Pancreas (tissue), 10 donors: ENCODE measurements at regions not wholly inside any gene's neighbourhood (a gene's known extent, or its start where the extent isn't known, plus 50 kb on each side); places are given as distances from the start of the nearest gene placed in this dataset.

Source experiments
- ATAC-seq, 4 donors: fragments of 200-7000 bp; cut with Tn5 transposase; one replicate each; pipeline versions ENCODE4 v1.8.0 to v1.9.1; 2020; ENCODE audit warnings: mild to moderate bottlenecking in 4 of 4, moderate library complexity in 4 of 4
- DNase-seq, 6 donors: peaks; one replicate each; pipeline ENCODE4 v3.0.0-alpha.2; 2020
- FAIRE-seq: peaks from 2 replicates; lab custom pipeline; 2012; peaks lifted over from hg19 to GRCh38; lab: Jason Lieb, UNC
- H3K27ac ChIP-seq, 4 donors: fragments of 200-600 bp; sonication (generic); 1 replicate in 3 of 4; 2 replicates in 1 of 4; pipeline versions ENCODE4 v1.5.0 to v1.8.0; 2020
- H3K27me3 ChIP-seq, 4 donors: fragments of 200-600 bp; one replicate each; pipeline ENCODE4 v1.8.0; 2021
- H3K36me3 ChIP-seq, 3 donors: fragments of 200-600 bp; sonication (generic) in 1 of 3; one replicate each; pipeline versions ENCODE4 v1.5.0 to v1.8.0; 2020 to 2021
- H3K4me1 ChIP-seq, 3 donors: fragments of 200-600 bp; one replicate each; pipeline ENCODE4 v1.8.0; 2021
- H3K4me3 ChIP-seq, 4 donors: fragments of 200-600 bp; sonication (generic) in 2 of 4; one replicate each; pipeline versions ENCODE4 v1.5.0 to v1.8.0; 2020 to 2021
- H3K9me3 ChIP-seq, 4 donors: fragments of 200-600 bp; one replicate each; pipeline ENCODE4 v1.8.0; 2021
- WGBS, 2 donors: extraction: QIAGEN DNeasy Blood & Tissue Kit; methylation state at CpG; one replicate each; pipeline ENCODE4 v1.1.7; 2013; 5-methylcytosine and 5-hydroxymethylcytosine counted together
- intact Hi-C, 3 donors: fragments of 100-400 bp; cut with DNase I; formaldehyde crosslinking; loops; one replicate each; pipeline versions ENCODE4 v1.11.1 to v1.14.2; 2022
- TF ChIP-seq, protein P1 (sequence below), 4 donors: fragments of 200-600 bp; sonication (generic) in 3 of 4; IDR thresholded peaks; one replicate each; pipeline versions ENCODE4 v1.5.0 to v1.8.0; 2021; ENCODE audit warnings: antibody characterized with exemption in 4 of 4
- donor health status: healthy with polysubstance abuse.
- donor health status: DM: no; HTN: no; CAD: no; lungs with moderate emphysema.
- donor health status: DM: no; HTN: no; CAD: no.
- donor health status: control.
- donor health status: control.
- donor health status: Bipolar disorder and iron deficiency.
- donor health status: DM: yes; HTN: yes; CAD: no.
- donor health status: DM: no; HTN: no; CAD: no.
- donor health status: DM: no; HTN: no; CAD: no.
- donor health status: DM: yes; HTN: yes; CAD: no.

DNA sequence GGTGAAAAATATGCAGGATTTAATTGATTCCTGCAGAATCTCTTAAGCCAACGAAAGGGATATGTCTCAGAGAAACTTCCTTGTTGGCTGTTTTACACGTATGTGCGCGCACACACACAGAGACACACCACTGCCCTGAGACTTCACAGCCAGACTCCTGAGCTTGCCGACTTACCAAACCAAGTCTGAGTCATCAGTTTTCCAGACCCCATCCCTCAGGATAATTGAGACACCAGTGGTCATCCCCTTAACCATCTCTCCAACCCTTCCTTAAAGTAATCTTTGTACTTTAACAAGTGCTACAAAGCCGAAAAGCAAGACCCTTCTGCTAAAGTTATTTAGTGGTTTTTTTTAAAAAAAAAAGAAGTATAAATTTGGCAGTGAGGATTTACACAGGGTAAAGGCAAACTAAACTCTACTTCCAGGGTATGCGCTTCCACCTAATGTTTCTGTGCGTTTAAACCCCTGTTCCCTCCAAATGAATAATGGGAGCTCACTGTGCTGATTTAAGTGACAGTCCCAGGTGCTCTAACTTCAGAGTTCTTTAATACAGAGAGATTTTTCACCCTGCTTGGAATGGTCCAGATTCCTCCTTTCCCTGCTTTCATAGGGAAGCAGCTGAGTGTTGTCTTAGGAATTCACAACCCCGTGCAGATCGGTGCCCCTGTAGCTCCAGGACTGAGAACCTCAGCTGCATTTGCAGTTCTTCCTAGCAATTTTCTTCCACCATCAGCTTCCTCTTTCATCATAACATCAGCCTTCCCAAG lies 198.5 kb downstream of the INHBA start:
- TF ChIP-seq, protein P1, sequence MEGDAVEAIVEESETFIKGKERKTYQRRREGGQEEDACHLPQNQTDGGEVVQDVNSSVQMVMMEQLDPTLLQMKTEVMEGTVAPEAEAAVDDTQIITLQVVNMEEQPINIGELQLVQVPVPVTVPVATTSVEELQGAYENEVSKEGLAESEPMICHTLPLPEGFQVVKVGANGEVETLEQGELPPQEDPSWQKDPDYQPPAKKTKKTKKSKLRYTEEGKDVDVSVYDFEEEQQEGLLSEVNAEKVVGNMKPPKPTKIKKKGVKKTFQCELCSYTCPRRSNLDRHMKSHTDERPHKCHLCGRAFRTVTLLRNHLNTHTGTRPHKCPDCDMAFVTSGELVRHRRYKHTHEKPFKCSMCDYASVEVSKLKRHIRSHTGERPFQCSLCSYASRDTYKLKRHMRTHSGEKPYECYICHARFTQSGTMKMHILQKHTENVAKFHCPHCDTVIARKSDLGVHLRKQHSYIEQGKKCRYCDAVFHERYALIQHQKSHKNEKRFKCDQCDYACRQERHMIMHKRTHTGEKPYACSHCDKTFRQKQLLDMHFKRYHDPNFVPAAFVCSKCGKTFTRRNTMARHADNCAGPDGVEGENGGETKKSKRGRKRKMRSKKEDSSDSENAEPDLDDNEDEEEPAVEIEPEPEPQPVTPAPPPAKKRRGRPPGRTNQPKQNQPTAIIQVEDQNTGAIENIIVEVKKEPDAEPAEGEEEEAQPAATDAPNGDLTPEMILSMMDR (IDR thresholded peaks at IDR 0.05) = no peak
- DNase-seq (no peak), ATAC-seq (no peak), FAIRE-seq (no peak)
- Histone ChIP-seq H3K4me3 (no peak overlapping the region), H3K36me3 (no peaks in the 10 kb centered on the region), H3K9me3 (no peaks in the 10 kb centered on the region), H3K27me3 (no peaks in the 10 kb centered on the region), H3K4me1 (no peaks in the 10 kb centered on the region), H3K27ac (no peak overlapping the region)
- intact Hi-C loops = no loop called here
- WGBS, 2 donors = 72 to 81% methylated on average over 10 of the region's 10 CpGs

DNA sequence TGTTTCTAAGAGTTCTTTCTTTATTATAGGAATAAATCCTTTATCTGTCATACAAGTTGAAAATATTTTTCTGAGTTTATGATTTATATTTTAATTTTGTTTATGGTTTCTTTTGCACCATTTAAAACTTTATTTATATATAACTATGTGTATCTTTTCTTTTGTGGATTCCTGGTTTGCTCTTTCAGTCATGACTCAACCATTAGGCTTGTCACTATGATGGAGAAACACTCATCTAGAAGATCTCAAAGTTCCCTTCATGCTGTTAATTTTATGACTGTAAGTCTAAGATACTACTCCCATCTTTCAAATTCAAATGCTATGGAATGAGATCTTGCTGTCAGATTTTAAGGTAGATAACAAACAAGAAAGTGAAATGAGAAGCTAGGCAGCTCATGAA lies 199.5 kb downstream of the INHBA start:
- no peak for FAIRE-seq
- no peaks in the 10 kb centered on the region for H3K4me1 ChIP-seq
- DNase-seq = no peak
- no peaks in the 10 kb centered on the region for H3K27me3 ChIP-seq
- TF ChIP-seq, protein P1 (IDR thresholded peaks at IDR 0.05) = no peak
- H3K36me3 ChIP-seq = no peaks in the 10 kb centered on the region
- H3K9me3 ChIP-seq = no peaks in the 10 kb centered on the region
- no peak for ATAC-seq
- intact Hi-C loops = no loop called here
- no peak overlapping the region for H3K27ac ChIP-seq
- H3K4me3 ChIP-seq = no peak overlapping the region

DNA sequence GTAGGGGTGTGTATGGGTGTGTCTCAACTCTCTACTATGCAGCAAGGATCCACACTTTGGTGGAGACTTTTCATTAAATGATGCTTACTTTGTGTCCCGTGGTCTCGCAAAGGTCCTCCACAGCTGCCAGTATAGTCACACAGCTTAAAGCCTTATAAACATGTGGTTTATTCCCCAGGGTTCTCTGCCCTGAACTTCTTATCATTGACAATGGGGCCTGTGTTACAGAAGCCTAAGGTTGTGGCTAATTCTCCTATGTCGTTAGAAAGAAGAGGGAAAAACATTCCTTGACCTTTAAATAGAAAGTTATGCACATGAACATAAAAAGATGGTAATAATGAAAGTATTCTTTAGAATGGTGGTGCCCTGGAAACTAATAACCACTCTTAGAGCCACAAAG lies 201.4 kb downstream of the INHBA start:
- H3K9me3 ChIP-seq = no peaks in the 10 kb centered on the region
- H3K36me3 ChIP-seq = no peaks in the 10 kb centered on the region
- intact Hi-C loops = no loop called here
- no peak overlapping the region for H3K27ac ChIP-seq
- no peak overlapping the region for H3K4me3 ChIP-seq
- no peak for ATAC-seq
- 73 to 88% methylated on average over 3 of the region's 3 CpGs for WGBS, 2 donors
- TF ChIP-seq, protein P1 (IDR thresholded peaks at IDR 0.05) = no peak
- H3K4me1 ChIP-seq = no peaks in the 10 kb centered on the region
- no peak for DNase-seq
- H3K27me3 ChIP-seq = no peaks in the 10 kb centered on the region
- no peak for FAIRE-seq

DNA sequence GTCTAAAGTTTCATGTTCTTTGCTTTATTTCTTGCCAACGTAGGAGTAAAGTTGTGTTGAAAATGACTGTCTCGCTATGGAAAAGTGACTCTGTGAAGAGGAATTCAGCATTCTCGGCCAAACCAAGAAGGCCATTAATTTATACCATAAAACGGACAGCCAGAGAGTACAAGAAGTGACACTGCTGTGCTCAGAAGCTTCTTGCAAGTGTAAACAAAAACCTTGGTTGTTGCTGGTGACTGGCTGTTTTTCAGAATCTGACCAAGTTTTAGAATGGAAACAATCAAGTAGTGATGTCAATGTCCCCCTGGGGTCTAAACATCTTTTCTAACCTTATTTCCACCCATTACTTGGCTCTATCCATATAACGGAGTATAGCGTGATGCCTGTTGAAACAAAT lies 201.9 kb downstream of the INHBA start:
- no peaks in the 10 kb centered on the region for H3K4me1 ChIP-seq
- no peaks in the 10 kb centered on the region for H3K27me3 ChIP-seq
- no peaks in the 10 kb centered on the region for H3K9me3 ChIP-seq
- no peaks in the 10 kb centered on the region for H3K36me3 ChIP-seq
- no peak overlapping the region for H3K4me3 ChIP-seq
- TF ChIP-seq, protein P1 (IDR thresholded peaks at IDR 0.05) = no peak
- ATAC-seq (no peak), DNase-seq (no peak), FAIRE-seq (no peak)
- intact Hi-C loops = no loop called here
- 63 to 74% methylated on average over 6 of the region's 6 CpGs for WGBS, 2 donors
- no peak overlapping the region for H3K27ac ChIP-seq

DNA sequence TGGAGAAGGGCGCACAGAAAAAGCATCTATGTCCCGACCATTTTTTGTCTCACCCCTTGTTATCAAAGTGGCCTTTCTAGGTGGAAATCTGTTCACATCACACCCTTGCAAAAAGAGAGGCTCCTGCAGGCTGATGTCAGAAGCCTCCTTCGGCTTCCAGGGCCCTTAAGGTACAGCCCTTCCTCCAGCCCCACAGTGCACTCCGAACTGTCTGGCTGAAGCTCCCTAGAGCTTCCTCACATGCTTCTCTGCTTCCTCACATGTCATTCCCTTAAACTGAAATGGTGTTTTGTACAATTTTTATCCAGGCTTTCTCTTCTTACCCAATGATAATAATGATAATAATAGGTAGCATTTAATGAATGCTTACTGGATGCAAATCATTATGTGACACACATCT lies 210.3 kb downstream of the INHBA start:
- Histone ChIP-seq H3K27me3 (no peaks in the 10 kb centered on the region), H3K9me3 (no peaks in the 10 kb centered on the region), H3K4me1 (no peaks in the 10 kb centered on the region), H3K36me3 (no peaks in the 10 kb centered on the region), H3K27ac (no peak overlapping the region), H3K4me3 (no peak overlapping the region)
- WGBS, 2 donors = 49 to 58% methylated on average over 4 of the region's 4 CpGs
- intact Hi-C loops = no loop called here
- no peak for DNase-seq
- no peak for FAIRE-seq
- TF ChIP-seq, protein P1 (IDR thresholded peaks at IDR 0.05) = no peak
- no peak for ATAC-seq
